ENCODE measurements at regions not wholly inside any gene's neighbourhood (a gene's known extent, or its start where the extent isn't known, plus 50 kb on each side); places are given as distances from the start of the nearest gene placed in this dataset.

- no peaks in the 10 kb centered on the region for H4K20me1 ChIP-seq (ENCODE audit: low read depth)
- peaks cover 20% of the 10 kb centered on the region for H3K9me3 Mint-ChIP-seq
- H3K27ac Mint-ChIP-seq, result peak overlapping the region; percentile 94
- H2AFZ ChIP-seq (replicated peaks), result no peak overlapping the region
- no peaks in the 10 kb centered on the region for H3F3A ChIP-seq (ENCODE audit: low read depth)
- peaks cover 2% of the 10 kb centered on the region for H3K4me1 ChIP-seq
- H3K79me2 ChIP-seq (ENCODE audit: low read depth), result no peaks in the 10 kb centered on the region
- H3K4me3 ChIP-seq, result no peak overlapping the region
- no peak for DNase-seq (ENCODE audit: low spot score)
- H3K4me2 ChIP-seq, result no peak overlapping the region
- no peaks in the 10 kb centered on the region for H3K36me3 ChIP-seq
- TF ChIP-seq, protein P1, sequence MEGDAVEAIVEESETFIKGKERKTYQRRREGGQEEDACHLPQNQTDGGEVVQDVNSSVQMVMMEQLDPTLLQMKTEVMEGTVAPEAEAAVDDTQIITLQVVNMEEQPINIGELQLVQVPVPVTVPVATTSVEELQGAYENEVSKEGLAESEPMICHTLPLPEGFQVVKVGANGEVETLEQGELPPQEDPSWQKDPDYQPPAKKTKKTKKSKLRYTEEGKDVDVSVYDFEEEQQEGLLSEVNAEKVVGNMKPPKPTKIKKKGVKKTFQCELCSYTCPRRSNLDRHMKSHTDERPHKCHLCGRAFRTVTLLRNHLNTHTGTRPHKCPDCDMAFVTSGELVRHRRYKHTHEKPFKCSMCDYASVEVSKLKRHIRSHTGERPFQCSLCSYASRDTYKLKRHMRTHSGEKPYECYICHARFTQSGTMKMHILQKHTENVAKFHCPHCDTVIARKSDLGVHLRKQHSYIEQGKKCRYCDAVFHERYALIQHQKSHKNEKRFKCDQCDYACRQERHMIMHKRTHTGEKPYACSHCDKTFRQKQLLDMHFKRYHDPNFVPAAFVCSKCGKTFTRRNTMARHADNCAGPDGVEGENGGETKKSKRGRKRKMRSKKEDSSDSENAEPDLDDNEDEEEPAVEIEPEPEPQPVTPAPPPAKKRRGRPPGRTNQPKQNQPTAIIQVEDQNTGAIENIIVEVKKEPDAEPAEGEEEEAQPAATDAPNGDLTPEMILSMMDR (IDR thresholded peaks at IDR 0.05), result no peak
- TF ChIP-seq EZH2phosphoT487 (IDR thresholded peaks at IDR 0.05), result no peak
- no peak for TF ChIP-seq EZH2 (IDR thresholded peaks at IDR 0.05)
- no peak overlapping the region for H3K4me3 Mint-ChIP-seq
- no peaks in the 10 kb centered on the region for H3K27me3 ChIP-seq
- H3K27me3 Mint-ChIP-seq (ENCODE audit: insufficient read depth, low read depth), result peaks cover 8% of the 10 kb centered on the region
- no peak overlapping the region for H3K9ac ChIP-seq
- peaks cover 22% of the 10 kb centered on the region for H3K4me1 Mint-ChIP-seq
- no peaks in the 10 kb centered on the region for H3K36me3 Mint-ChIP-seq
- H3K9me3 ChIP-seq (ENCODE audit: low read depth), result no peaks in the 10 kb centered on the region
- H3K27ac ChIP-seq, result no peak overlapping the region
These were observed 253.6 kb upstream of the IRF2BP2 start for GRCh38 chr1:234863551-234863971.

DNA sequence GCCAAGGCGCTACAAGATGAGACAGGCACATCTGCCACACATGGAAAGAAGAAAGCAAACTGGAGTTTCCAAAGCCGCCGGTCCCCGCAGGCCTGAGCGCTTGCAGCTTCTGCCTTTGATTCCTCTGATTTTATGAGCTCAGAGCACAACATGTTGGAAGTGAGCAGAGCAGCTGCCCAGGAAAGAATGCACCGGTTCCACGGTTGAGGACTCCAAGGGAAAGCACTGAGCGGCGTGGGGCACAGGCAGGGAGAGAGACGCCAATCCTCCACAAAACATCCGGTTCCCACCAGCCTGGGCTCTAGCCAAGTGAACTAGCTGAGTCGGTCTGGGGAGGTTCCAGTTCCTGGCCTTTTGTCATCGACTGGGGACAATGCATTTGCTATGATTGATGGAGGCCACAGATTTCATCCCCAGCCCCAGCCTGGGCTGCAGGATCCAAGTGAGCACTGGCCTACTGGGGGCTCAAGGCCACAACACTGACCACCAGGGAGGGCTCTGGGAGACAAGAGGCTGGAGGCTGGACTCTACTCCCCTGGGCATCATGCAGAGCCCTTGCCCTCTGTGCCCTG, 253.1 kb upstream of the IRF2BP2 start:
- no peaks in the 10 kb centered on the region for H3F3A ChIP-seq (ENCODE audit: low read depth)
- no peak overlapping the region for H3K9ac ChIP-seq
- H2AFZ ChIP-seq (replicated peaks), result peak overlapping the region; percentile 85
- no peak overlapping the region for H3K27ac ChIP-seq
- no peaks in the 10 kb centered on the region for H3K9me3 ChIP-seq (ENCODE audit: low read depth)
- peak overlapping the region; percentile 94 for H3K27ac Mint-ChIP-seq
- no peaks in the 10 kb centered on the region for H3K27me3 ChIP-seq
- TF ChIP-seq EZH2 (IDR thresholded peaks at IDR 0.05) (no peak), EZH2phosphoT487 (IDR thresholded peaks at IDR 0.05) (no peak)
- TF ChIP-seq, protein P1 (IDR thresholded peaks at IDR 0.05), result no peak
- H3K27me3 Mint-ChIP-seq (ENCODE audit: insufficient read depth, low read depth), result peaks cover 10% of the 10 kb centered on the region
- H3K4me1 ChIP-seq, result peaks cover 2% of the 10 kb centered on the region
- H4K20me1 ChIP-seq (ENCODE audit: low read depth), result no peaks in the 10 kb centered on the region
- H3K79me2 ChIP-seq (ENCODE audit: low read depth), result no peaks in the 10 kb centered on the region
- no peak overlapping the region for H3K4me3 Mint-ChIP-seq
- DNase-seq (ENCODE audit: low spot score), result peak; percentile 13
- H3K9me3 Mint-ChIP-seq, result peaks cover 20% of the 10 kb centered on the region
- no peaks in the 10 kb centered on the region for H3K36me3 ChIP-seq
- no peak overlapping the region for H3K4me3 ChIP-seq
- H3K4me1 Mint-ChIP-seq, result peaks cover 22% of the 10 kb centered on the region
- no peaks in the 10 kb centered on the region for H3K36me3 Mint-ChIP-seq
- no peak overlapping the region for H3K4me2 ChIP-seq

- Histone ChIP-seq H3K36me3 (no peaks in the 10 kb centered on the region), H4K20me1 (ENCODE audit: low read depth) (no peaks in the 10 kb centered on the region), H3K79me2 (ENCODE audit: low read depth) (no peaks in the 10 kb centered on the region), H2AFZ (replicated peaks) (peak overlapping the region; percentile 85), H3K9ac (no peak overlapping the region), H3K27ac (no peak overlapping the region), H3F3A (ENCODE audit: low read depth) (no peaks in the 10 kb centered on the region), H3K4me3 (no peak overlapping the region), H3K27me3 (no peaks in the 10 kb centered on the region), H3K4me1 (peaks cover 2% of the 10 kb centered on the region), H3K4me2 (no peak overlapping the region), H3K9me3 (ENCODE audit: low read depth) (no peaks in the 10 kb centered on the region)
- Mint-ChIP-seq H3K27me3 (ENCODE audit: insufficient read depth, low read depth) (peaks cover 10% of the 10 kb centered on the region), H3K4me3 (no peak overlapping the region), H3K36me3 (no peaks in the 10 kb centered on the region), H3K4me1 (peaks cover 22% of the 10 kb centered on the region), H3K27ac (peak overlapping the region; percentile 94), H3K9me3 (peaks cover 20% of the 10 kb centered on the region)
- no peak for DNase-seq (ENCODE audit: low spot score)
- TF ChIP-seq EZH2phosphoT487 (IDR thresholded peaks at IDR 0.05) (no peak), EZH2 (IDR thresholded peaks at IDR 0.05) (no peak)
- TF ChIP-seq, protein P1 (IDR thresholded peaks at IDR 0.05), result no peak
These were observed 252.5 kb upstream of the IRF2BP2 start for GRCh38 chr1:234862360-234862943.

All from neural progenitor cell (in vitro differentiated cells).